ENCODE measurements at regions not wholly inside any gene's neighbourhood (a gene's known extent, or its start where the extent isn't known, plus 50 kb on each side); places are given as distances from the start of the nearest gene placed in this dataset.
A peak's percentile ranks its signal among the peaks of the same experiment; 100 is the strongest.

DNA sequence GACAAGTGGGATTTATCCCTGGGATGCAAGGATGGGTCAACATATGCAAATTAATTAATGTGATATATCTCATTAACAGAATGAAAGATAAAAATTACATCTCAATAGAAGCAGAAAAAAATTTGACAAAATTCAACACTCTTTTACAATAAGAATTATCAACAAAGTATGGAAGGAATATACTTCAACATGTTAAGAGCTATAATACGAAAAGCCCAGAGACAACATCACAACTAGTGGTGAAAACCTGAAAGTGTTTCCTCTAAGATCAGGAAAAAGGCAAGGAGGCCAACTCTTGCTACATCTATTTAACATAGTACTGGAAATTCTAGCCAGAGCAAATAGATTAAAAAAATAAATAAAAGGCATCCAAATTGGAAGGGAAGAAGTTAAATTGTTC lies 970.0 kb upstream of the POT1 start:
- no peaks in the 10 kb centered on the region for H3K27me3 ChIP-seq (replicated peaks; ENCODE audit: control insufficient read depth, insufficient read depth, low read length)
- H3K4me1 ChIP-seq (ENCODE audit: control insufficient read depth, insufficient read depth, low read length): no peaks in the 10 kb centered on the region
- no peak overlapping the region for H3K9ac ChIP-seq (ENCODE audit: low read length)
- no peak for DNase-seq (ENCODE audit: low read depth)
- no peaks in the 10 kb centered on the region for H3K36me3 ChIP-seq (ENCODE audit: control insufficient read depth, insufficient read depth, low read length, severe bottlenecking)
- H3K9me3 ChIP-seq (ENCODE audit: control insufficient read depth, low read length): no peaks in the 10 kb centered on the region
- H3K4me3 ChIP-seq (ENCODE audit: low read length): no peak overlapping the region

DNA sequence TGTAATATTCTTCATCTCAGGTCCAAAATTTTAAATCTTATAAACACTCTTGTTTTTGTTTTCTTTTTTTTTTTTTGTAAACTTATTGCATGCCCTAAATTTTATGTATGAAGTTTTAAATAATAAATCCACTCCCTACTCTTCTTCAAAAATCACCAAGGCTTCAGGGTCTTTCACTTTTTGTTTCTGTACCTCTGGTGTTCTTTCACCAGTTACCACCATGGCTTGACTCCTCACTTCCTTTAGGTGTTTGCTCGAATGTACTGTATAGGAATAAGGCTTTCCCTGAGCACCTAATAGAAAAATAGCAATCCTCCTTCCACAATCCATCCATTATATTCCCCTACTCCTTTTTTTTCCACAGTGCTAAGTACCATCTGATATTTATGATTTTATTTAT lies 962.8 kb upstream of the POT1 start:
- no peaks in the 10 kb centered on the region for H3K36me3 ChIP-seq (ENCODE audit: control insufficient read depth, insufficient read depth, low read length, severe bottlenecking)

DNA sequence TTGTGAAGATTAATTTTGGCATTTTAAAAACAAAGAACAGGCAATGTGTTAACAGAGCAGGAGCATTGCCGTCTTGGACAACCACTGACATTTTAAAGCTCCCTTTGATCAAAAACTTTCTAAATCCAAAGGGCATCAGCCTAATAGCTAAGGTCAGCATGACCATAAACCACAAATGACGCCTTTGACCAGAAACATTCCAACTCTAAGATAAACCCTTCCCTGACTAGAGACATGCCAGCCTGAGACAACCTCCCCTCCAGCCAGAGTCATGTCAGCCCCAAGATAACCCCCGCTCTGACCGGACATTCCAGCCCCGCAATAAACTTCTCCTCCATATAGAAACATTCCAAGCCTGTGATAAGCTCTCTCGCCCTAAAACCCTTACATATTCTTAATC lies 949.4 kb upstream of the POT1 start:
- Histone ChIP-seq H3K36me3 (ENCODE audit: control insufficient read depth, insufficient read depth, low read length, severe bottlenecking) (no peaks in the 10 kb centered on the region), H3K4me3 (ENCODE audit: low read length) (no peak overlapping the region), H3K27me3 (replicated peaks; ENCODE audit: control insufficient read depth, insufficient read depth, low read length) (no peaks in the 10 kb centered on the region), H3K9me3 (ENCODE audit: control insufficient read depth, low read length) (peaks cover 4% of the 10 kb centered on the region), H3K9ac (ENCODE audit: low read length) (no peak overlapping the region), H3K4me1 (ENCODE audit: control insufficient read depth, insufficient read depth, low read length) (no peaks in the 10 kb centered on the region)
- no peak for DNase-seq (ENCODE audit: low read depth)

More for the DNA sequence above, 962.8 kb upstream of the POT1 start:
- Histone ChIP-seq H3K9ac (ENCODE audit: low read length) (no peak overlapping the region), H3K4me3 (ENCODE audit: low read length) (no peak overlapping the region), H3K27me3 (replicated peaks; ENCODE audit: control insufficient read depth, insufficient read depth, low read length) (no peaks in the 10 kb centered on the region), H3K4me1 (ENCODE audit: control insufficient read depth, insufficient read depth, low read length) (no peaks in the 10 kb centered on the region), H3K9me3 (ENCODE audit: control insufficient read depth, low read length) (no peaks in the 10 kb centered on the region)
- no peak for DNase-seq (ENCODE audit: low read depth)

DNA sequence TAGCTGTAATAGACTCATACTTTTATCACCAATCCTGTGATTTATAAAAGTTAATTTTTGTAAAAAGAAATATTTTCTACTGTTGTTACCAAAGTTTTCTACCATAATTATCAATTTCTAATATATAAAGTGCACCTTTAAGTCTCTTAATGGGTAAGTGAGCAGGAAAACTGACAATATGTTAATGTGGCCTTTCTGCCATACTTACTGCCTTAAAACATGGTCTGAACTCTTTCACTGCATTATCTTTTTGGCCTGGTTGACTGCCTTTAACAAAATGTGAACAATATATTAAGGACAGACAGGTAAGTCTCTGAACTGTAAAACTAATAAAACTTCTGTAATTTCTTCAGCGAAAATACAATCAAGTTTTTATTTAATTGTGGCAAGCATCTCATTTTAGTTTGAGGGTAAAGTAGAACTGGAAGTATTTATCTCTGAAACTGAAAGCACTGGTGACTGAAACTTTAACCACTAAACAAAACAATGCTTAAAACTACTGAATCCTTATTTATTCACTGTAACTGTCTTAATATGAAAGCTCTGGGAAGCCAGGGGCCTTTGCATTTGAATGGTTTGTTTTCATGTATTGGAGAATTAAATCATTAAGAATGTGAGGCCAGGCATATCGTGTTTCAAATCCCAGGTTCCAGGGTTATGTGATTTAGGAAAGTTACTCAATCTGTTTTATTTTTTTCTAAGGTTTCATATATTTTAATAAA lies 948.8 kb upstream of the POT1 start:
- DNase-seq (ENCODE audit: low read depth): no peak
- Histone ChIP-seq H3K4me1 (ENCODE audit: control insufficient read depth, insufficient read depth, low read length) (no peaks in the 10 kb centered on the region), H3K27me3 (replicated peaks; ENCODE audit: control insufficient read depth, insufficient read depth, low read length) (no peaks in the 10 kb centered on the region), H3K9me3 (ENCODE audit: control insufficient read depth, low read length) (peaks cover 4% of the 10 kb centered on the region), H3K4me3 (ENCODE audit: low read length) (no peak overlapping the region), H3K36me3 (ENCODE audit: control insufficient read depth, insufficient read depth, low read length, severe bottlenecking) (no peaks in the 10 kb centered on the region), H3K9ac (ENCODE audit: low read length) (no peak overlapping the region)

DNA sequence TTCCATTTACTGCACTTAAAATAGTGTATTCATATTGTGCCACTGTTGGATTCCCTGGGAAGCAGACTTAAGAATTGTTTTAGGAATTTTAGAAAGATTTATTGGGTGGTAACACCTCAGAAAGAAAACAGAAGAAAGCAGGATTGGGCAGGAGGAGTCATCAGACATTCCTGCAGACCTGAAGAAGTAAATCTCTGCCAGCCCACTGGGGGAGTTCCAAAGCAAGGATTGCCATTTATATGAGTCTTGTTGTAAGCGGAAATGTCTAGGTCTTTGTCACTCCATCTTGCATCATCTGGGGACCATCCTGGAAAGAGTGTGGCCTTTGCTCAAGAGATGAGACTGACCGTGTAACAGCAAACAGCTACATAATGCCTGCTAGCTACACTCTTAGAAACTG lies 947.6 kb upstream of the POT1 start:
- Histone ChIP-seq H3K27me3 (replicated peaks; ENCODE audit: control insufficient read depth, insufficient read depth, low read length) (no peaks in the 10 kb centered on the region), H3K4me3 (ENCODE audit: low read length) (no peak overlapping the region), H3K4me1 (ENCODE audit: control insufficient read depth, insufficient read depth, low read length) (no peaks in the 10 kb centered on the region), H3K36me3 (ENCODE audit: control insufficient read depth, insufficient read depth, low read length, severe bottlenecking) (no peaks in the 10 kb centered on the region), H3K9me3 (ENCODE audit: control insufficient read depth, low read length) (peaks cover 4% of the 10 kb centered on the region), H3K9ac (ENCODE audit: low read length) (no peak overlapping the region)
- DNase-seq (ENCODE audit: low read depth): no peak

DNA sequence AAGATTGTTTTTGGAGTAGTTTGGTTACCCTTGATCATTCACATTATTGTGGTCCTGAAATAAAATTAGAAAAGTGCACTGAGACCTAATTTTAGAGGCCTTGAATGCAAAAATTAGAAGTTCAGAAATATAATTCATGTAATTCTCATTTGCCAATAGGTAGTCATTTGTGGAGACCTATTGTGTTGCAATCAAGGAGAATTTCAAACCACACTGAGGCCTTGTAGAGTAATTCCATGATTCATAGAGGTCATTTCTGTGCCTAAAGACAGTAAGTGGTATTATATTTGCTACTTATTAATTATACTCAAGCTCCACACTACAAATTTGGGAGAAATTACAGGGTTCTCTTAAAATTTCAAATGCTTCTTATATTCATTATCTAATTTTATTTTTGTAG lies 946.8 kb upstream of the POT1 start:
- peaks cover 4% of the 10 kb centered on the region for H3K9me3 ChIP-seq (ENCODE audit: control insufficient read depth, low read length)
- no peak overlapping the region for H3K9ac ChIP-seq (ENCODE audit: low read length)
- H3K36me3 ChIP-seq (ENCODE audit: control insufficient read depth, insufficient read depth, low read length, severe bottlenecking): no peaks in the 10 kb centered on the region
- DNase-seq (ENCODE audit: low read depth): no peak
- H3K27me3 ChIP-seq (replicated peaks; ENCODE audit: control insufficient read depth, insufficient read depth, low read length): no peaks in the 10 kb centered on the region
- no peaks in the 10 kb centered on the region for H3K4me1 ChIP-seq (ENCODE audit: control insufficient read depth, insufficient read depth, low read length)
- H3K4me3 ChIP-seq (ENCODE audit: low read length): no peak overlapping the region

DNA sequence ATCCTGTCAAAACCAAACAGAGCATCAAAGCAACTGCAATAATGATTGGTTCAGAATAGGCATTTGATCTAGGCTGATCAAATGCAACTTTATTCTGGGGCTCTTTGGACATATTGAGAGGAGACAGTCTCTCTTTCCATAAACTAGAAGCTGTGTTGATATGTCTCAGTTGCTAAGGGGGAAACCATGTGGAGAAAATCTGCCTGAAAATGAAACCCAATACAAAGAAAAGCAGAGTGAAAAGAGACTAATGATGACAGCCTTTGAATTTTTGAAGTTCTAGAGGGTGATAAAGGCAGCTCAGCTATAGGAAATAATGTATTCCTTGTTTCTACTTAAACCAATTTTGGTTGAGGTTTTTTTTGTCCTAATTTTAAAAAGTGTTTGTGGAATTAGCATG lies 941.8 kb upstream of the POT1 start:
- Histone ChIP-seq H3K9ac (ENCODE audit: low read length) (no peak overlapping the region), H3K9me3 (ENCODE audit: control insufficient read depth, low read length) (peaks cover 7% of the 10 kb centered on the region), H3K27me3 (replicated peaks; ENCODE audit: control insufficient read depth, insufficient read depth, low read length) (no peaks in the 10 kb centered on the region), H3K4me1 (ENCODE audit: control insufficient read depth, insufficient read depth, low read length) (no peaks in the 10 kb centered on the region), H3K36me3 (ENCODE audit: control insufficient read depth, insufficient read depth, low read length, severe bottlenecking) (no peaks in the 10 kb centered on the region), H3K4me3 (ENCODE audit: low read length) (no peak overlapping the region)
- no peak for DNase-seq (ENCODE audit: low read depth)

DNA sequence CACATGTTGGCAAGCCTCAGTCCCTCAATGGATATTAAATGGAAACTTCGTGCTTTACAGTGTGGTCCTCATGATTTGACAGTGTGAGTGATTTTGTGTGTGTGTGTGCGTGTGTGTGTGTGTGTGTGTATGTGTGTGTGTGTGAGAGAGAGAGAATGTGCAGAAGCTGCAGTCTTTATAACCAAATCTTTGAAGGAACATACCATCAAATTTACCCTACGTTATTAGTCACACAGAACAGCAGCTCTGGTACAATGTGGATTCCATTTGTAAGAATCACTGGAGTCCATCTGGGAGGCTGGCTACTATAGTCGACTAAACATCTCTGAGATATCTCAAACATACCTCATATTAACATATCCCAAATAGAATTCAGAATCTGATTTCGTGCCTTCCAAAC lies 928.0 kb upstream of the POT1 start:
- no peaks in the 10 kb centered on the region for H3K36me3 ChIP-seq (ENCODE audit: control insufficient read depth, insufficient read depth, low read length, severe bottlenecking)
- no peak overlapping the region for H3K9ac ChIP-seq (ENCODE audit: low read length)
- DNase-seq (ENCODE audit: low read depth): peak; percentile 6
- no peaks in the 10 kb centered on the region for H3K27me3 ChIP-seq (replicated peaks; ENCODE audit: control insufficient read depth, insufficient read depth, low read length)
- H3K9me3 ChIP-seq (ENCODE audit: control insufficient read depth, low read length): peaks cover 3% of the 10 kb centered on the region
- H3K4me3 ChIP-seq (ENCODE audit: low read length): no peak overlapping the region
- H3K4me1 ChIP-seq (ENCODE audit: control insufficient read depth, insufficient read depth, low read length): no peaks in the 10 kb centered on the region

DNA sequence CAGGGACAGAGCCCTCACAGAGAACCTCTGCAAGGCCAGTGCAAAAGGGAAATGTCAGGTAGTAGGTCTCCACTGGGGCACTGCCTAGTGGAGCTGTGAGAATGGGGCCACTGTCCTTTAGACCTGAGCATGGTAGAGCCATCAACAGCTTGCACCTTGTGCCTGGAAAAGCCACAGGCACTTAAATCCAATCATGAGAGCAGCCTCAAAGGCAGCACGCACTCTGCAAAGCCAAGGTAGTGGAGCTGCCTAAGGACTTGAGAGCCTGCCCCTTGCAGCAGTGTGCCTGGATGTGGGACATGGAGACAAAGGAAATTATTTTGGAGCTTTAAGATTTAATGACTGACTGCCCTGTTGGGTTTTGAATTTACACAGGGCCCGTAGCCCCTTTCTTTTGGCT lies 918.5 kb upstream of the POT1 start:
- Histone ChIP-seq H3K4me3 (ENCODE audit: low read length) (no peak overlapping the region), H3K4me1 (ENCODE audit: control insufficient read depth, insufficient read depth, low read length) (no peaks in the 10 kb centered on the region), H3K27me3 (replicated peaks; ENCODE audit: control insufficient read depth, insufficient read depth, low read length) (no peaks in the 10 kb centered on the region)

DNA sequence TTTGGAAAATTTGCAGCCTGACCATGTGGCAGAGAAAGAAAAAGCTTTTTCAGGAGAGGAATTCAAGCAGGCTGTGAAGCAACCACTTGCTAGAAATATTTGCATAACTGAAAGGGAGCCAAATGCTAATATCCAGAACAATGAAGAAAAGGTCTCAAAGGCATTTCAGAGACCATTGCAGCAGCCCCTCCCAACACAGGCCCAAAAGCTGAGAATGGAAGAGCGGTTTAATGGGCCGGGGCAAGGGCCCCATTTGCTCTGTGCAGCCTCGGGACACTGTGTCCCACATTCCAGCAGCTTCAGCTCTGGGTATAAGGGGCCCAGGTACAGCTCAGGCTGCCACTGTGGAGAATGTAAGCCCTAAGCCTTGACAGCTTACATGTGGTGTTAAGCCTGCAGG lies 918.1 kb upstream of the POT1 start:
- H3K4me3 ChIP-seq (ENCODE audit: low read length): no peak overlapping the region

More for the DNA sequence above, 918.5 kb upstream of the POT1 start:
- Histone ChIP-seq H3K9me3 (ENCODE audit: control insufficient read depth, low read length) (peaks cover 11% of the 10 kb centered on the region), H3K9ac (ENCODE audit: low read length) (no peak overlapping the region), H3K36me3 (ENCODE audit: control insufficient read depth, insufficient read depth, low read length, severe bottlenecking) (no peaks in the 10 kb centered on the region)
- DNase-seq (ENCODE audit: low read depth): no peak

DNA sequence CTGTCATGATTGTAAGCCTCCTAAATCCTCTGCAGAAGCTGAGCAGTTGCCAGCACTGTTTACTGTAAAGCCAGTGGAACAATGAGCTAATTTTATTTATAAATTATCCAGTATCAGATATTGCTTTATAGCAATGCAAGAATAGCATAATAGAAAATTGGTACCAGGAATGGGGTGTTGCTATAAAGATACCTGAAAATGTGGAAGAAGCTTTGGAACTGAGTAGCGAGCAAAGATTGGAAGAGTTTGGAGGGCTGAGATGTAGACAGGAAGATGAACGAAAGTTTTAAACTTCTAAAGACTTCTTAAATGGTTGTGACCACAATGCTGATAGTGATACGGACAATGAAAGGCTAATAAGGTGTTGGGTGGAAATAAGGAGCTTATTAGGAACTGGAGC lies 917.4 kb upstream of the POT1 start:
- no peaks in the 10 kb centered on the region for H3K36me3 ChIP-seq (ENCODE audit: control insufficient read depth, insufficient read depth, low read length, severe bottlenecking)
- no peaks in the 10 kb centered on the region for H3K4me1 ChIP-seq (ENCODE audit: control insufficient read depth, insufficient read depth, low read length)
- H3K27me3 ChIP-seq (replicated peaks; ENCODE audit: control insufficient read depth, insufficient read depth, low read length): no peaks in the 10 kb centered on the region
- H3K9ac ChIP-seq (ENCODE audit: low read length): no peak overlapping the region
- DNase-seq (ENCODE audit: low read depth): no peak
- H3K4me3 ChIP-seq (ENCODE audit: low read length): peak overlapping the region; percentile 33
- H3K9me3 ChIP-seq (ENCODE audit: control insufficient read depth, low read length): peaks cover 11% of the 10 kb centered on the region

More for the DNA sequence above, 918.1 kb upstream of the POT1 start:
- no peaks in the 10 kb centered on the region for H3K36me3 ChIP-seq (ENCODE audit: control insufficient read depth, insufficient read depth, low read length, severe bottlenecking)
- H3K9me3 ChIP-seq (ENCODE audit: control insufficient read depth, low read length): peaks cover 11% of the 10 kb centered on the region
- H3K9ac ChIP-seq (ENCODE audit: low read length): no peak overlapping the region
- H3K4me1 ChIP-seq (ENCODE audit: control insufficient read depth, insufficient read depth, low read length): no peaks in the 10 kb centered on the region
- no peaks in the 10 kb centered on the region for H3K27me3 ChIP-seq (replicated peaks; ENCODE audit: control insufficient read depth, insufficient read depth, low read length)
- no peak for DNase-seq (ENCODE audit: low read depth)

DNA sequence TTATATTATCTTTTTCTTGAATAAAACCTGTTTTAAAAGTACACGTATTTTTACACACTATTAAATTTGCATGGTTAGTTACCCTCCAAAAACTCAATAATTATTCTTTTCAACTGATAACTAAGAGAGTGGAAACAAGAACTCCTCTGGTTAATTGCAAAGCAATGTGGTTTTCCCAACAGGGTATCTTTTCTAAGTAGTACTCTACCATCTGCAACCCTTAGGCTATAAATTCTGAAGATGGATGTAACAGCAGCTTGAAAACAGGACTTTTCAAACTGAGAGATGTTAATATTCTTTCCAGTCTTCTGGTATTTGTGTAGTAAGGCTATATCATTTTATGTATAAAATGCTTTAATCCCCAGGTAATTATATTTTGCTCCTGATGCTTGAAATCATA lies 916.1 kb upstream of the POT1 start:
- Histone ChIP-seq H3K9ac (ENCODE audit: low read length) (no peak overlapping the region), H3K27me3 (replicated peaks; ENCODE audit: control insufficient read depth, insufficient read depth, low read length) (no peaks in the 10 kb centered on the region), H3K36me3 (ENCODE audit: control insufficient read depth, insufficient read depth, low read length, severe bottlenecking) (no peaks in the 10 kb centered on the region), H3K4me1 (ENCODE audit: control insufficient read depth, insufficient read depth, low read length) (no peaks in the 10 kb centered on the region), H3K4me3 (ENCODE audit: low read length) (no peak overlapping the region), H3K9me3 (ENCODE audit: control insufficient read depth, low read length) (peaks cover 14% of the 10 kb centered on the region)
- no peak for DNase-seq (ENCODE audit: low read depth)
